GM21515 (cell line): ENCODE measurements at regions not wholly inside any gene's neighbourhood (a gene's known extent, or its start where the extent isn't known, plus 50 kb on each side); places are given as distances from the start of the nearest gene placed in this dataset.
"Not testable (repeated sequence)": the region's sequence is repeated elsewhere in the genome, so short reads cannot be mapped to it uniquely, and the experiment has no call there.

Experiments
- ATAC-seq: cut with Tn5 transposase; IDR thresholded peaks from one replicate; pipeline ENCODE4 v1.9.1; 2021; ENCODE audit not compliant: unreplicated experiment

DNA sequence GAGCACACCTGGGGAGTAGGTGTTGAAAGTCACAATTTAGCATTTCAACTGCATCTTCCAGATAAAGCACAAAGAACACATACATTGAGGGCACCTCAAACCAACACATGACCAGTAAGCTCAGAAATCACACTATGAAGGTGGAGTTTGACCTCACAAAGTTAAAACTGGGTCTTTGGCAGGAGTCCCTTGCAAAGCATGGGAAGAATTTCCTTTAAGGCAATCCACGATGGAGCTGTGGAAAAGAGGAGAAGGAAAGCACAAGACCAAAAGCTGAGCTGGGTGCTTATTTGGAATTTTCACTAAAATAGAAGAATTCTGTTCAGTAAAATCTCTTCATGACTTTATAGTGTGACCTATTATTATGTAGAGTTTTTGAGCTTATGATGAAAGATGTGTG, 212.9 kb upstream of the APCDD1 start:
- no peak for ATAC-seq

DNA sequence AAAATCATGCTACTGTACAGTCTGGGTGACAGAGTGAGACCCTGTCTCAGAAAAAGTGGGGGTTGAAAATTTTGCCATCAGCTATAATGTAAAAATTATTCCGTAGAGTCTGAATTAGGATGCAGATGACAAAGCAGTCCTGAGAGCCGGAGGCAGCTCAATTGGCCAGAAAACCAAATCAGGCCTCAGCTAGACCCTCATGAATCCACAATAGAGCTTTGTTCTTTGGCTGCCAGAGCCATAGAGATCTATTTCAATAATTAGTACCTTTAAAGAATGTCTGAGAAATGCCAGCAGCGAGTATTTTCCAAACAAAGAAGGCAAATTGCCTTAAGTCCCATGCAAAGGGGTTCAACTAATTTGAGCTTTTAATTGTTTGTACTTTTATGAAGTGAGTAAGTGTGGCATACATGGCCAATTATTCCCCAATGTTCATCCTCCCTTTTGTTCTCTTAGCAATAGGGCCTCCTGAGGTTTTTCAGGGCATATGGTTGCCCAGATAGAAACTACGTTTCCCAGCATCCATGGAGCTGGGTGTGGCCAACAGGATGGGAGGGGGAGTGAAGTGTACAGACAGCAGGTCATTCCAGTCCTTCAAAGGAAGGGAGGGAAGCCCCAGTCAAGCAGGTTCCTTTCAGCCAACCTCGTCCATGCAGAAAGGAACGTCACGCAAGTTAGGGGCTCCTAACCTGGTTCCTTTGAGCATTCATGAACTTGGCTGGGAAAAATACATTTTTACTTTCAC, 211.3 kb upstream of the APCDD1 start:
- ATAC-seq = no peak

DNA sequence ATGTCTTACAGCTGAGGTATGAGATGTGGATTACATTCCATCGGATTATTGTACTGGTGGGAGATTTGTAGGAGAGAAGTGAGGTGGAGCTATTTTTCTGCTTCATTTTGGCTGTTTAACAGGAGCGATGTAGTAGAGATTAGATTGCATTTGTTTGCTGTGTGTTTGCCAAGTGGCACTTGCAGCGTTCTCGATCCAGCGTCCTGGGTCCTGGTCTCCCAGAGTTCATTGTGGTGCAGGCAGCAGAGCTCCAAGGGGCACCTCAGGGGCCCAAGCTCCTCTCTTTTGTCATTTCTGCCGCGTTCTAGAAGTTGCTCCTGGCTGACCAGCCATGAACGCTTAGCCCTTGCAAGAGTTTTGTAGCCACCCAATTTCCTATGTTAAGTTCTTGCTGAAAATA, 210.1 kb upstream of the APCDD1 start:
- ATAC-seq = no peak

DNA sequence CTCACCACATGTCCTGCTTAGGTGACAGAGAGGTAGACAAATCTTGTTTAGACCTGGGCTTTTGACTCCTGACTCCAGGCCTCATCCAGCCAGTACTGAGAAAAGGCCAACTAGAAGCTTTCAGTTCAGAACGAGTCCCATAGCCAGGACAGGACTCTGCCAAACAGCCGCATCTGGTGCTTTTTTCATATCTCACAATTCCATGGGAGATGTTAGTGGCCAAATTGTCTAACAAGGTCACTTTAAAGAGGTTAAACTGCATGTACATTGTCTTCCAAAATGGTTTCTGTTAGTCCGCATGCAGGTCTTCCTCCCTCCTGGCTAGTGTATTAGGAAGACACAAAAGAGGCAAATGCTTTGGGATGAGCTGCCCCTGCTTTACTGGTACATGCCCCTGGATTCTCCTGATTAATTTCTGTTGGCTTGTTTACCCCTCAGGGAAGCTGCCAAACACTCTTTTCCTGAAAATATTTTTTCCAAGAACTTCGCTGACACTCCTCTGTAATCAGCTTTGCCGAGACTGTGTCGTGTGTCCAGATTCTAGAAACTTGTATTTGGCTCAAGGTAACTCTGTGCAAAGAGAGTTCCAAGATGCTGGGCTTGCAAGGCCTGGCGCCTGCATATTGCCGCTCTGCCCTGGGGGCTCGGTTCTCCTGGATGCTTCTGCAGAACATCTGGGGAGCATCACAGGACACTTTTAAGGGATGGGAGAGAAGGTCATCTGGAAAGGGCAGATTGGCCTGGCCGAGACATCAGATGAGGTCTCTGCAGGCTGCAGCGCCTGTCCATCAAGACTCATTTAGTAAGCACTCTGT, 209.2 kb upstream of the APCDD1 start:
- no peak for ATAC-seq

DNA sequence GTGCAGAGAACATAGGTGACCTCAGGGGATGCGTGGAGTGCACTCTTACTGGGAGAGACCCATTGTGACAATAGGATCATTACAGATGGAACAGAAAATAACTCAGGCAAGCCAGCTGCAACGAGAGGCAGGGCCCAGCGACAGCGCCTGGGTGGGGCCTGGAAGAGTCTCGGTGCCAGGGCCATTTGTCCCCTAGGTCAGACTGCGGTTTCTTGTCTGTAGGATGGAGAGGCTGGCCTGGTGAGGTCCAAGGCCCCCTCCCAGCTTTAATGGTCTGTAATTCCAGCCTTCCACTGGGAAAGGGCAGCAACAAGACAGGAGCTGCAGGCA, 208.6 kb upstream of the APCDD1 start:
- ATAC-seq = no peak

DNA sequence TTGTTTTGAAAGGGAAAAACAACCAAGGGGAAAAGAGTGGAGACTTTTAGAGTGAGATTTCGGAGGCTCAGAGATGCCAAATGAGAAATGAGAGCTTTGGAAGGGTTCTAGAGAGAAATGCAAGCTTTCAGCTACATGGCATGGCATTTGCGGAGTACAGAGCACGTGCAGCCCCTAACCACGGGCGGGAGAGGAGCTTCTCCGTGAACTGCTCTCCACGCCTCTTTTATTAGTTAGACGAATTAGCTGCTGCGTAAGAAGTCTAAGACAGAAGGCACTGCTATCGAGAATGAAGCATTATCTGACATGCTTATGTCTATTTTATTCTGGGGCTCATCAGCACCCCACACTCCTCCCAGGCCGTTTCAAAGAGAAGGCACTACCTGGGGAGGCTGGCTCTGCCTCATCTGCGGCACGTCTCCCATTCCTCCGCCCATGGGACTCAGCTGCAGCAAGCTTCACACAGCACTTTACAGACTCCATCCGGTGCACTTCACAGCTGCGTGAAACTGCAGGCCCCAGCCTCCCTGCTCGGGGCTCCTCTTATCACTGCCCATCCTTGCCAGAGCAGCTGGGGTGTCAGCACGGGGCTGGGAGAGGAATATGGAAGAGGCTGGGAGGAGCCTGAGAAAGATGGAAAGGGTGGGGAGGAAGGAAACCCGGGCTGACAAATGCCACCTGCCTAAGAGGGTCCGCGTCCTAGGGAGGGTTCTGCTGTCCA, 207.3 kb upstream of the APCDD1 start:
- ATAC-seq = no peak

DNA sequence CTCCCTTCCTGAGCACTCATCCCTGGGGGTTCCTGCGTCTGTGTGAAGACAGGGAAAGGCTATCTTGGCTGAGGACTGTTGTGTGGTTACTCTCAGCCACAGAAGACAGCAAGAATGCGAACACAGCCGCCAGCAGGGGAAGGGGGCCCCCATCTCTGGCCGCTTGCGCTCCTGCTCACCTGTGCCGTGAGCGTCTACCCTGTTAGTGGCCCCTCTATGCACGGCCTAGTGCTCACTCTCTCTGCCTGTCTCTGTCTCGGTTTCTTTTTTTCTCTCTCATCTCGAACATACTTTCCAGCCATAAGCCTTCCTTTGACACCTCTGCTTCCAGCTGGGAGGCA, 206.7 kb upstream of the APCDD1 start:
- no peak for ATAC-seq

DNA sequence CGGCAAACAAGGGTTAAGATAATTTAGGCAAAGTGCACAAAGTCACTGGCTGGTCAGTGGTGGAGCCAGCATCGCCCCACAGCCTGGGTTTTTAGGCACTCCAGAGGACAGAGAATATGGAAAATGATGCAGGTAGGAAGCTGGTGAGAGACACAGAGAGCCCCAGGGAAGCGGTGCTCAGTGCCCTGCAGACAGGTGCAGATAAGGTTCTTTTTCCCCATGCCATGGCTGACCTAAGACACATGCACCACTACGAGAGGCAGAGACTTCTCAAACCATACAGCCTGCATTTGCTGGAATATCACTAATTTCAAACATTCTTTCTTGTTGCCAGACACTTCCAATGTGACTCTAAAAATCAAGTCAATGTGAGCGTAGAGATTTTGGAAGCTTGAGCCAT, 205.7 kb upstream of the APCDD1 start:
- no peak for ATAC-seq

DNA sequence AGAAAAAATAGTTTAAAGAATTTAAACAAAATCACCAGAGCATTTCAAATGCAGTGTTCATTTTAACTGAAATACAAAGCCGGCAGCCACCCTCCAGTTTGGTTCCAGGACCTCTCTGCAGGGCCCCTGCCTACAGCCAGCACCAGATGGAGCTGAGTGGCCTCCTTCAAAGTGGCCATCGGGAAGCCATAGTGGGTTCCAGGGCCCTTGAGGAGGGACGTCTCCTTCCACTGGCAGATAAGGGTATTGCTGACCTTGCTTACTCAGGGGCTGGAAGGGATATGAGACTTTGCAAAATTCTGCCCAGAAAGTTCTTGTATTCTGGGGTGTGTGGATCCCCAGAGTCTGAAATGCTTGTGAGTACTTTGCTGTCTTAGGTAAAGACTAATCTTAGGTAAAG, 205.2 kb upstream of the APCDD1 start:
- ATAC-seq = no peak

DNA sequence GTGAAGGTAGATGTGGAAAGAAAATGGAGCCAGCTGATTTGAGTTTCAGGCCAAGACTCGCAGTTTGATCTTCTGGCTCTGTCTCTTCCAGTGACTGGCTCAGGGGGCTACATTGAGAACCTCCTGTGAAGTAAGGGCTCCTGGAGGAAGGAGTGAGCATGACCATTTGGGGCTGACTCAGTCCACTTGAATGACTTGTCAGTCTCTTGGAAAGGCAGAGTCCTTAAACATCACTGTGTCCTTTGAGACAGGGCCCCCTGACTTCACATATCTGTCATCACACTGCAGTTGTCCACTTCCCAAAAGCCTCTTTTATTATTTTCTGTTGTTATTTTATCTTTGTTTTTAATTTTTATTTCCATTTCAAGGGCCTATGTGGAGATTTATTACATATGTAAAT, 204.6 kb upstream of the APCDD1 start:
- ATAC-seq = no peak

DNA sequence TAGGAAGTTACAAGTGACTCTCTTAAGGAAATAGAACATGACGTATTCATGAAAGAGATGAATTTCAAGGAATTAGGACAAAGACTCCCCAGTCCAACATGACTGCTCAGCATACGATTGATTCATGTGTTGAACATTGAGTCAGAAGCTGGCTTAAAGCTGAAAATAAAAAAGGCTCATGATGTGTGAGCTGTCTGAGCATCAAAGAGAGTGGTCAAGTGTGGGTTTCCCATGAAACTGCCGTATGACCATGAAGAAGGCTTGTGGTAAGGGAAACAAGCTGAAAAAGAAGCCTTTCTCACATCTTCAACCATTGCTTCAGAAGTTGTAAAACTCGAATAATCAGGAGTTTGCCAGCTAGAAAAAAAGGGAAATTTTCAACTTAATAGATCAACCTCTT, 201.9 kb upstream of the APCDD1 start:
- no peak for ATAC-seq

DNA sequence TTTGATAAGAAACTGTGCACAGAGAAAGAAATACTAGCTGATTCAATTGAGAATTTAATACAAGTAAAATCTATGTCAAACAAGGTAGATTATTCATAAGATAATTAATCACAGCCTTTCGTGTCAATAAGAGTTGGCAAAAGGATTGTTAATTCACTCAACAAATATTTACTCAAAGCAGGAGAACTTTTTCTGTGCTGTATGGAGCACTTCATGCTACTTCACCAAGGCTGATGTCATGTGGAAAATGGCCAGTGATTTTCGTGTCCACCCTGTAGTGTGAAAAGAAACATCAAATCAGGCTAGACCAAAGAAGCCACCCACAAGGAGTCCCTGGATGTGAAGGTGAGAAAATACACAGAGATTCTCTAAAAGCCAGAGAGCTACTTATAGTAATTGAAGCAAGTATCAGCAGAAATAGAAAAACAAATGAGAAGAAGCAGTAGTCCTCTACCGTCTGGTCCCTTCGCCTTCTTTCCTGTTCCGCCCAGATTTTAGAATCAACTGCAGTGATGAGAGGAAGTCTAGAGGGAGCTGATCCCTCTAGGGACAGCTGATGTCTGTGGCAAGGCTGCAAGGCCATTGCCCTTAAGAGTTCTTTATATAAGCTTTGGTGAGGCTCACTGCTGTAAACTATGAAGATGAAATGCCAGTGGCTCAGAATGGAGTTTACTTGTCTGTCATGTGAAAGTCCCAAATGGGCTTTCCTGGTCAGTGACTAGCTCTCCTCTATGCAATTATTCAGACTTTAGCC, 201.3 kb upstream of the APCDD1 start:
- ATAC-seq = no peak

DNA sequence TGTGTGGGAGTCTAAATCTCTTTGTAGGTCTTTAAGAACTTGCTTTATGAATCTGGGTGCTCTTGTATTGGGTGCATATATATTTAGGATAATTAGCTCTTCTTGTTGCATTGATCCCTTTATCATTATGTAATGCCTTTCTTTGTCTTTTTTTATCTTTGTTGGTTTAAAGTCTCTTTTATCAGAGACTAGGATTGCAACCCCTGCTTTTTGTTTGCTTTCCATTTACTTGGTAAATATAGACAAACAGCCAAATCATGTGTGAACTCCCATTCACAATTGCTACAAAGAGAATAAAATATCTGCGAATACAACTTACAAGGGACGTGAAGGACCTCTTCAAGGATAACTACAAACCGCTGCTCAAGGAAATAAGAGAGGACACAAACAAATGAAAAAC, 198.2 kb upstream of the APCDD1 start:
- not testable (repeated sequence) for ATAC-seq

DNA sequence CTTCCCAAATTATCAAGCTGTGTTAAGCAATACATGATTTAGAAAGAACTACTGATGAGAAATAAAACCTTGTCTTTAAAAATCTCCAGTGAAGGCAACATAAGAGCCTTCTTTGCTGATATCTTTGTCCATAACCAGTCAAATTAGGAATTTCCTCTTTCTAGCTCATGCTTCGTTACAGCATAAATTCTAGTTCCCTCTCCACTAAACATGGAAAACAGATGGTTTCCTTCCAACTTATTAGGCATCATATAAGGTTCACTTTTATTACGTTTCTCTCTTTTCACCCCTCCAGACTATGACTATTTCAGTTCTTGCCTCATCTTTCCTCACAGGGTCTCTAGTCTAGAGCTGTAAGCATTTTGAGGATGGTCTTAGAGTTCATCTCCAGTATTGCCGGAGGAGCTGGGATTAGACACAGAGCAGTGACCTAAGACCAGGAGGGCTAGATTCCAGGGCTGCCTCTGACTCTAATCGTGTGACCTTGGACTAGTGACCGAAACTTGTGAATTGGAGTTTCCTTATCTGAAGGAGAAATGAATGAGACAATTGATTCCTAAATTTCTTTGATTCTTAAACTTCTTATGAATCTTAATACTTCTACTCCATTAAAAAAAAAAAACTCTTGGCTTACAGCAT, 195.5 kb upstream of the APCDD1 start:
- ATAC-seq = no peak

DNA sequence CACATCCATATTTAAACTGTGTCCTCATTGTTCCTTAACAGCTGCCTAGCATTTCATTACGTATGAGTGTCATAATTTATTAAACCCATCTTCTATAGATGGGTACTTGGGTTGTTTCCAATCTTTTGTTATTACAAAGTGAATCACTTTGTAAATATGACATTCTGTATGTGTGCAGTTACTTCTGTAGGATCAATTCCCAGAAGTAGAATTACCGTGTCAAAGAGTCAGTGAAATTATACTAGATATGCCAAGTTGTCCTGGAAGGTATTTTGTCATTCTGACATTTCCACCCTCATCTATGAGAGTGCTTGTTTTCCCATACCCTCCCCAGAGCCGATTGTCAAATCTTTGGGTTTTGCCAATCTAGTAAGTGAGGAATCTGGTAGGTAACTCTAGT, 194.5 kb upstream of the APCDD1 start:
- ATAC-seq = no peak

DNA sequence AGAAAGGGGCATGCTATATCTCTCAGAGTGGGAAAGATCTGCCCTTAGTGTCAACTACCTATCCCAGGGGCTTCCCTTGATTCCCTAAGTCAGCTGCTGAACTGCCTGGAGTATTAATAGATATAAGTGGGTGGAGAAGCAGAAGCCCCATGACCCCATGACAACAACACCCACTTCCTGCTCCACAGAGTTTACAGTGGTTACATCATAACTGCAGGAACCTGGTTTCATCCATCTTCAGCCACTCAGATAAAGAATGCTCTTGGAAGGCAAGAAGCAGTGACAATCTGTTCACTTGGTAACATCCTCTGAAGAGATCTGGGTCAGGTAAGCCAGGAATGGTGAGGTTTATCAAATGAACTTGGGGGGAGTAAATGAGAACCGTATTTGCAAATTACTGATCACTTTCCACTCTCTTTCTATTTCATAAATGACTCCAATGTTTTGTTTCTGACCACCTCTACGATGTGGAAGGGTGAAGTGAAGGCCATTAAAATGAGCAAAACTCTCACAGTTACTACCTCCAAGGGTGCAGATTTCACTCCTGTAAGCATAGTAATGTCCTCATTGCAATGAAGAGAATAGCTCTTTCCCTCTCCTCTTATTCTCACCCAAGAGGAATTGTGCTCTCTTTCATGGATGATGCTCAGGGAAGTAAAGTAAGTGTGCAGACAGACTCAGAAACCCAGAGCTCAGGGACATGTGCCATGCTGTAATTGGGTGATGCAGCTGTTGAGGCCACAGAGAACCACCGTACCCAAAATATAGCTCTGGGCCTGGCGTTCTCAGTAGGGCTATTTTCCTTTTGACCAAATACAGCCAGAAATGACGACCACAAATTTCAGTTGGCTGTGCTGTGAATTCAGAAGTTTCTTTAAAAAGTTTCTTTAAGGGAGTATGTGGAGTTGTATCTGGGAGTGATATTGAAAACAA, 192.8 kb upstream of the APCDD1 start:
- ATAC-seq = no peak

DNA sequence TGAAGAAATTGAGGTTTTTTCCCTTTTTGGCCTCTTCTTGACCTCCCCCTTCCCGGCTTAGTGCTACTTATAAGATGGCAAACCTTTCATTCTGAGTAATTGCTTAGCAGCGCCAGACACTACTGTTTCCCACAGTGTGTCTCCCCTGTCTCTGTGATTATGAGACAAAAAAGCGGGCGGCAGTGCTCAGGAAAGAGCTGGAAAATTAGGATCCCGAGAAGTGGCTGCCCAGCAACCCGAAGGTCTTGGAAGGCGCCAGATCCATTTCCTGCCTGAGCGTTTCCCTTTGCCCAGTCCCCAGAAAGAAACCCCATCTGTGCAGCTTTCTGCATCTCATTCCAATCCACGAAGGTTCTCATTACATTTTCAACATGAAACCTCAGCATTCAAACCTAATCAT, 191.9 kb upstream of the APCDD1 start:
- ATAC-seq = no peak

DNA sequence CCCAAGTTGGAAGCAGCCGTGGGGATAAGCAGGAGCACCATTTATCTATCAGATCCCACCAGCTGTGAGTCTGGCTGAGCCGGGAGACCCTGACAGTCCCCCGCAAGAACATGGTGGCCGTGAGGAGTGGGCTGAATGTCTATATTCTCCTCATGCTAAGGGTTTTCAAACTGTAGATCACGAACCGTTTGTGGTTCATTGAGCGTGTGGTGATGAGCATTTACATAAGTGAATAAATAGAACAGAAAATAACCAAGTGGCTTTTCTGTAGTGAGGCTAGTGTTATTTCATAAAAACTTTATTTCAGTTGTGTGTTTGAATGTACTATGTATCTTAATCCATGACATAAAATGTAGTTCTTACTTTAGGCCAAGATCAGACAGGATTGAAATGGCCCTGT, 190.2 kb upstream of the APCDD1 start:
- no peak for ATAC-seq

DNA sequence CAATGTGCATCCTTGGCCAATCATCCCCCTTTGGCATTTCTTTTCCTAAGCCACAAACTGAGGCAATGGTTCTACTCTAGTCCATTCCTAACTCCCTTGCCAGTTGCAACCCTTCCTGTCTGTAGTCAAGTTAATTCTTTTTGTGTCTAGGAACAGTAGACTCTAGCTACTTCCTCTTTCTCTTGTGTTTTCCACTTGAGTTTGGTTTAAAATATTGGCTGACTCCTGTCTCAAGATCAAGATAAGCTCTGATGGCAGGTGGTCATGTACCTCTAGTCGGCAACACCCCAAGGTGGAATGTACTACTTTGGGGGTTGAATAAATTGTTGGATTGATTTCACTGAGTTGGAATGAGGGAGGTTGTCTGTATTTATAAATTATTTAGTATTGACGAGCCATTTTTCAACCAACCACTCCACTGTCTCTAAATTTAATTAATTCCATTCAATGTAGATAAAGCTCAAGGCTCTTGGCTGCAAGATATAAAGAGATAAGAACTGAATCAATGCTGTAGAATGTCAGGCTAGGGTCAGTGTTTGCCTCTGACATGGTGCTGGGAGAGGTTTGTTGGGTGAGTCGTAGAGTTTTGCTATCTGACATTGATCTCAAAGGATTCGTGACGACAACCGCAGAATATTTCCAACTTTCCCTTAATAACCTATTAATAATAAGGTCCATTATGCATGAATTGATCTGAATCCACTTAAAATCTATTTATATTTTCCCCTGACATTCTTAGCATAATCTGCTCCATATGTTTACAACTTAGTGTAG, 188.7 kb upstream of the APCDD1 start:
- no peak for ATAC-seq

DNA sequence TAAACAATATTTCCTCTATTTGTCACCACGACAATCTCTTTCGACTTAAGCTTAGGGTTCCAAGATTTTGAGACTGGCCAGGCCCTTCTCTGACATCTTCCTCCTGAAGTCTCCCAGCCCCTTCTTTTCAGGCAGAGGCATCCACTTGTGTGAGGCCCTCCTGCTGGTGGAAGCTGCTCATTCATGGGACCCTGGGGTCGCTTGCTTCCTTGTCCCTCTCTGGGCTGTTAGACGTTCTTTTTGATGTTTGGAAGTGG, 188.2 kb upstream of the APCDD1 start:
- no peak for ATAC-seq
